HG03432 (cell line): ENCODE measurements at regions not wholly inside any gene's neighbourhood (a gene's known extent, or its start where the extent isn't known, plus 50 kb on each side); places are given as distances from the start of the nearest gene placed in this dataset.
"Not testable (repeated sequence)": the region's sequence is repeated elsewhere in the genome, so short reads cannot be mapped to it uniquely, and the experiment has no call there.

ENCODE experiments used
- ATAC-seq: cut with Tn5 transposase; IDR thresholded peaks from one replicate; pipeline ENCODE4 v1.9.1; 2021; ENCODE audit warnings: mild to moderate bottlenecking, moderate library complexity; ENCODE audit not compliant: unreplicated experiment

- no peak for ATAC-seq
Measured at GRCh38 chr4:141449927-141450326, 186.5 kb upstream of the IL15 start.

GRCh38 chr4:141455651-141456050 lies 180.7 kb upstream of the IL15 start:
- ATAC-seq: no peak

GRCh38 chr4:141457653-141458052 lies 178.7 kb upstream of the IL15 start:
- no peak for ATAC-seq

- no peak for ATAC-seq
Measured at GRCh38 chr4:141458501-141458900, 177.9 kb upstream of the IL15 start.

- no peak for ATAC-seq
Measured at GRCh38 chr4:141459020-141459419, 177.4 kb upstream of the IL15 start.

- ATAC-seq: no peak
Measured at GRCh38 chr4:141462361-141462760, 174.0 kb upstream of the IL15 start.

GRCh38 chr4:141463678-141464077 lies 172.7 kb upstream of the IL15 start:
- no peak for ATAC-seq

GRCh38 chr4:141464366-141464765 lies 172.0 kb upstream of the IL15 start:
- no peak for ATAC-seq

GRCh38 chr4:141465171-141465570 lies 171.2 kb upstream of the IL15 start:
- no peak for ATAC-seq

GRCh38 chr4:141467225-141467624 lies 169.2 kb upstream of the IL15 start:
- no peak for ATAC-seq

- ATAC-seq: no peak
Measured at GRCh38 chr4:141469392-141469791, 167.0 kb upstream of the IL15 start.

GRCh38 chr4:141473026-141473540 lies 163.3 kb upstream of the IL15 start:
- no peak for ATAC-seq

GRCh38 chr4:141473952-141474351 lies 162.4 kb upstream of the IL15 start:
- no peak for ATAC-seq

- ATAC-seq: no peak
Measured at GRCh38 chr4:141480950-141481349, 155.4 kb upstream of the IL15 start.

- ATAC-seq: not testable (repeated sequence)
Measured at GRCh38 chr4:141484298-141484697, 152.1 kb upstream of the IL15 start.

GRCh38 chr4:141486375-141486997 lies 149.9 kb upstream of the IL15 start:
- no peak for ATAC-seq

GRCh38 chr4:141497627-141498026 lies 138.8 kb upstream of the IL15 start:
- peak; percentile 98 for ATAC-seq

- no peak for ATAC-seq
Measured at GRCh38 chr4:141499261-141499853, 137.0 kb upstream of the IL15 start.

- ATAC-seq: no peak
Measured at GRCh38 chr4:141501395-141501794, 135.0 kb upstream of the IL15 start.

GRCh38 chr4:141501931-141502330 lies 134.5 kb upstream of the IL15 start:
- ATAC-seq: no peak

- no peak for ATAC-seq
Measured at GRCh38 chr4:141502755-141503154, 133.6 kb upstream of the IL15 start.

GRCh38 chr4:141503260-141503659 lies 133.1 kb upstream of the IL15 start:
- ATAC-seq: no peak

GRCh38 chr4:141511055-141511454 lies 125.3 kb upstream of the IL15 start:
- no peak for ATAC-seq
